ENCODE measurements at regions not wholly inside any gene's neighbourhood (a gene's known extent, or its start where the extent isn't known, plus 50 kb on each side); places are given as distances from the start of the nearest gene placed in this dataset.

DNA sequence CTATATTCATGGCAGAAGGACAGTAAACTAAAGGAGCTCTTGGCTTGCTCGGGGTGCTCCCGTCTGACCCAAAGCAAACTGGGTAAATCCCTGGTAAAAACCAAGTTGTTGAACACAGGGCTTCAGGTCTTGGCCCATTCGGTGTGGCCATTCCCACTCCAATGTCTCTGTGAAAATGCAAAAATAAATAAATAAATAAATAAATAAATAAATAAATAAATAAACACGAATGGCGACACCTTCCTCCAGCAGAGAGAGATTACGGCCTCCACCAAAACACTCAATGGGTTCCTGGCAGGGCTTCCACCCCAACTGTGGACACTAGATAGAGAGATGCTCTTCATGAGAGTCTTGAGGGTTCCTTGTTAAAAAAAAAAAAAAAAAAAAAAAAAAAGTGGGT is 325.3 kb downstream of the SOX9 start:
- Histone ChIP-seq H3K4me3 (ENCODE audit: low read depth in 1 of 3, low read length in 3 of 3) (no peak overlapping the region), H3K36me3 (ENCODE audit: control insufficient read depth in 4 of 4, insufficient read depth in 3 of 4, low read depth in 1 of 4, low read length in 3 of 4) (no peaks in the 10 kb centered on the region), H3K4me1 (ENCODE audit: control insufficient read depth in 4 of 4, insufficient read depth in 4 of 4, low read length in 3 of 4) (no peaks in the 10 kb centered on the region), H3K9ac (ENCODE audit: low read depth in 1 of 2, low read length in 2 of 2) (no peak overlapping the region), H3K27me3 (ENCODE audit: control insufficient read depth in 4 of 4, insufficient read depth in 4 of 4, low read length in 3 of 4) (no peaks in the 10 kb centered on the region), H3K27ac (ENCODE audit: low read depth in 1 of 2, low read length in 2 of 2) (no peak overlapping the region), H3K9me3 (ENCODE audit: control insufficient read depth in 4 of 4, low read length in 3 of 4) (no peaks in the 10 kb centered on the region)
- 91% methylated on average over 6 of the region's 6 CpGs for WGBS
- no peak for DNase-seq (ENCODE audit: low spot score)
- TF ChIP-seq CTCF (IDR thresholded peaks at IDR 0.05; ENCODE audit: low read depth, low read length, missing input control) (no peak), GABPA (IDR thresholded peaks at IDR 0.05 in 1 of 2, conservative IDR thresholded peaks at IDR 0.05 in 1 of 2) (no peak), FOXA2 (IDR thresholded peaks at IDR 0.05) (no peak)

DNA sequence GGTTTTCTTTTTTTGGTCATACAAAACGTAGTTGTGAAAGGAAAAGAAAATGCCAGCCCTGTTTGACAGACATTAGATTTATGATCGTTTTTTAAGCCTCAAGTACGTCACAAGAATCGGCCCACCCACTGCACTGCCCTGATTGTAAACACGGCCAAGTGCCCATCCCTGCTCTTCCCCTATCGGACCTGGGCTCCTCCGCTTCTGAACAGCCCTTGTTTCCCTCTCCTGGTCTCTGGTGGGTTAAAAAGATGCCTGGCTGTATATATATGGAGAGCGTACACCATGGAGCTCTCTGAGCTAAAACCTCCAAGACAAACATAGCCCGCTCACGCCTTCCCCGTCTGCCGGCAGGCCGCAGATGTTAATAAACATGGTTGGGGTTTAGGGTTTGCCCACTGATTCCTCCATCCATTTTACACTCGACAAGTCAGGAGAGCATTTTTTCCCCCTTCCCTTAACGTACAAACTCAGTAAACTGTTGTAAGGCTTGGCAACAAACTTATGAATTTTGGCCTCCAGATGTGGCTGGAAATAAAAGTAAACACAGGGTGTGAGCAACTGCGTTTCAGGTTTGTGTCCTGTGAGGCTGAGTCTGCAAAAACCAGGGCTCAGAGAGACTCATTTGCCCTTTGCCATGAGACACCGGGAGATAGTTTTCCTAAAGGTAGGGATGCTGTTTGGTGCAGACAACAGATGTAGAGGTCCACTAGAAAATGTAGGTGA is 325.9 kb downstream of the SOX9 start:
- H3K27me3 ChIP-seq (ENCODE audit: control insufficient read depth in 4 of 4, insufficient read depth in 4 of 4, low read length in 3 of 4), result peaks cover 0 to 2% (median 0%) of the 10 kb centered on the region in 4 donors
- DNase-seq (ENCODE audit: low spot score), result no peak
- H3K9ac ChIP-seq (ENCODE audit: low read depth in 1 of 2, low read length in 2 of 2), result no peak overlapping the region

More for the DNA sequence above, 325.9 kb downstream of the SOX9 start:
- TF ChIP-seq NR2F2 (IDR thresholded peaks at IDR 0.05), result no peak
- TF ChIP-seq, protein P1, sequence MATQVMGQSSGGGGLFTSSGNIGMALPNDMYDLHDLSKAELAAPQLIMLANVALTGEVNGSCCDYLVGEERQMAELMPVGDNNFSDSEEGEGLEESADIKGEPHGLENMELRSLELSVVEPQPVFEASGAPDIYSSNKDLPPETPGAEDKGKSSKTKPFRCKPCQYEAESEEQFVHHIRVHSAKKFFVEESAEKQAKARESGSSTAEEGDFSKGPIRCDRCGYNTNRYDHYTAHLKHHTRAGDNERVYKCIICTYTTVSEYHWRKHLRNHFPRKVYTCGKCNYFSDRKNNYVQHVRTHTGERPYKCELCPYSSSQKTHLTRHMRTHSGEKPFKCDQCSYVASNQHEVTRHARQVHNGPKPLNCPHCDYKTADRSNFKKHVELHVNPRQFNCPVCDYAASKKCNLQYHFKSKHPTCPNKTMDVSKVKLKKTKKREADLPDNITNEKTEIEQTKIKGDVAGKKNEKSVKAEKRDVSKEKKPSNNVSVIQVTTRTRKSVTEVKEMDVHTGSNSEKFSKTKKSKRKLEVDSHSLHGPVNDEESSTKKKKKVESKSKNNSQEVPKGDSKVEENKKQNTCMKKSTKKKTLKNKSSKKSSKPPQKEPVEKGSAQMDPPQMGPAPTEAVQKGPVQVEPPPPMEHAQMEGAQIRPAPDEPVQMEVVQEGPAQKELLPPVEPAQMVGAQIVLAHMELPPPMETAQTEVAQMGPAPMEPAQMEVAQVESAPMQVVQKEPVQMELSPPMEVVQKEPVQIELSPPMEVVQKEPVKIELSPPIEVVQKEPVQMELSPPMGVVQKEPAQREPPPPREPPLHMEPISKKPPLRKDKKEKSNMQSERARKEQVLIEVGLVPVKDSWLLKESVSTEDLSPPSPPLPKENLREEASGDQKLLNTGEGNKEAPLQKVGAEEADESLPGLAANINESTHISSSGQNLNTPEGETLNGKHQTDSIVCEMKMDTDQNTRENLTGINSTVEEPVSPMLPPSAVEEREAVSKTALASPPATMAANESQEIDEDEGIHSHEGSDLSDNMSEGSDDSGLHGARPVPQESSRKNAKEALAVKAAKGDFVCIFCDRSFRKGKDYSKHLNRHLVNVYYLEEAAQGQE (IDR thresholded peaks at IDR 0.05), result no peak
- no peak for TF ChIP-seq RXRA (IDR thresholded peaks at IDR 0.05)
- no peak for TF ChIP-seq CTCF (IDR thresholded peaks at IDR 0.05; ENCODE audit: low read depth, low read length, missing input control)
- no peak for TF ChIP-seq EGR1 (IDR thresholded peaks at IDR 0.05; ENCODE audit: low read depth in 2 of 2)
- TF ChIP-seq, protein P2, sequence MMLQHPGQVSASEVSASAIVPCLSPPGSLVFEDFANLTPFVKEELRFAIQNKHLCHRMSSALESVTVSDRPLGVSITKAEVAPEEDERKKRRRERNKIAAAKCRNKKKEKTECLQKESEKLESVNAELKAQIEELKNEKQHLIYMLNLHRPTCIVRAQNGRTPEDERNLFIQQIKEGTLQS (IDR thresholded peaks at IDR 0.05), result no peak
- Histone ChIP-seq H3K27ac (ENCODE audit: low read depth in 1 of 2, low read length in 2 of 2) (no peak overlapping the region), H3K36me3 (ENCODE audit: control insufficient read depth in 4 of 4, insufficient read depth in 3 of 4, low read depth in 1 of 4, low read length in 3 of 4) (no peaks in the 10 kb centered on the region), H3K9me3 (ENCODE audit: control insufficient read depth in 4 of 4, low read length in 3 of 4) (no peaks in the 10 kb centered on the region), H3K4me3 (ENCODE audit: low read depth in 1 of 3, low read length in 3 of 3) (no peak overlapping the region), H3K4me1 (ENCODE audit: control insufficient read depth in 4 of 4, insufficient read depth in 4 of 4, low read length in 3 of 4) (no peaks in the 10 kb centered on the region)
- 58% methylated on average over 17 of the region's 17 CpGs for WGBS

Measured in liver (tissue), 8 donors.